NT2/D1 (cell line): ENCODE measurements at regions not wholly inside any gene's neighbourhood (a gene's known extent, or its start where the extent isn't known, plus 50 kb on each side); places are given as distances from the start of the nearest gene placed in this dataset.

ENCODE experiments used
- SUZ12 ChIP-seq: IDR thresholded peaks from 2 replicates; pipeline ENCODE4 v1.6.1; 2011; ENCODE audit not compliant: insufficient read length, insufficient read depth; ENCODE audit errors: extremely low read depth
- YY1 ChIP-seq: IDR thresholded peaks from 2 replicates; pipeline ENCODE4 v1.6.1; 2011; ENCODE audit not compliant: insufficient read length, insufficient read depth
- ZNF274 ChIP-seq: IDR thresholded peaks from 2 replicates; pipeline ENCODE4 v1.6.1; 2011; ENCODE audit warnings: mild to moderate bottlenecking, low read depth, low read length

DNA sequence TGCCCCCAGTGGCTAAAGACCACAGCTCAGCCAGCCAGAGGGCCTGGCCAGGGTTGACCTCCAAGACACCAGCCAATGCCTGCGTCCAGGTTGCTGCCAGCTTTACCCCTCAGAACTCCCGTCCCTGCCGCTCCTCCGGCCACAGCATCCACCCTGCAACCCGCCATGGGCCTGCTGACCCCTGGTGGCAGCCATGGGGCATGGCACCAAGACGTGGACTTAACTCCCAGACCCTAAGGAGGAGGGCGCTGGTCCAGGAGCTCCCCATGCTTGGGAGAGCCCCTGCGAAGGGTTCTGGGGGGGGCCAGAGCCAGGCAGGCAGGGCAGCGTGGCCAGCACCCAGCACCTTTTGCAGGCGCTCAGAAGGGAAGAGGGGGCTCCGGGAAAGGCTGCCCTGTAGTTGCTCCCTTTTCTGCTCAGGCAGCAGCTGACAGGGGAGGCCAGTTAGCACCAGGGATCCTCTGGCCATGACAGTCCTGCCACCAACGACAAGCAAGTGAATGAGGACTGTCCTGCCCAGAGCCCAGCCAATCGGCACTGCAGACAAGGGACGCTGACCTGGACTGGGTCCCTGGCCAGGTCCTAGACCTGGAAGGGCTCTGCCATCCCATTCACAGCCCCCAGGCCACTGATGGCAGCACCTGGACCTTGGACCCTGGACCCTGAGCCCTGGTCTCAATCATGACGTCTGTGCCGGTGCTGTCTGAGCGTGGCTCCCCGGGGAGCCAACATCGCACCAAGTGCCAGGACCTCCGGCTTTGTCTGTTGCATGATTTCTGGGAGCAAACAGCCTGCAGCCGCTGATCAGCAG is 246.2 kb downstream of the NPHP4 start:
- TF ChIP-seq YY1 (no peak), ZNF274 (no peak), SUZ12 (no peak)
